ENCODE measurements at regions not wholly inside any gene's neighbourhood (a gene's known extent, or its start where the extent isn't known, plus 50 kb on each side); places are given as distances from the start of the nearest gene placed in this dataset.

GRCh38 chr1:109850194-109850593 is 60.5 kb upstream of the CSF1 start:
- H3K9me3 ChIP-seq (ENCODE audit: low read depth): no peaks in the 10 kb centered on the region
- H3K36me3 ChIP-seq (ENCODE audit: low read depth): no peaks in the 10 kb centered on the region
- no peaks in the 10 kb centered on the region for H3K9me2 ChIP-seq (ENCODE audit: insufficient read depth)
- no peaks in the 10 kb centered on the region for H3K27me3 ChIP-seq (replicated peaks; ENCODE audit: insufficient read depth)
- no peak overlapping the region for H3K9ac ChIP-seq
- no peak overlapping the region for H3K4me2 ChIP-seq (ENCODE audit: unreplicated experiment)
- in situ Hi-C loops (cut with MboI): no loop called here
- H3K27ac ChIP-seq: no peak overlapping the region
- no peaks in the 10 kb centered on the region; the same call in 1 of the 2 replicates for H3F3A ChIP-seq (ENCODE audit: insufficient read depth)
- no peak for TF ChIP-seq EZH2 (IDR thresholded peaks at IDR 0.05; ENCODE audit: insufficient read depth, poor library complexity, severe bottlenecking)
- no peak for TF ChIP-seq EZH2phosphoT487 (IDR thresholded peaks at IDR 0.05; ENCODE audit: insufficient read depth, low read depth)
- no peak overlapping the region for H3K4me3 ChIP-seq
- 82 to 84% methylated on average over 4 of the region's 4 CpGs for WGBS, 2 experiments (ENCODE audit: low coverage in 1 of 2, low lambda C conversion rate in 2 of 2, missing lambda C conversion rate in 2 of 2)
- H3K4me1 ChIP-seq (ENCODE audit: insufficient read depth): peaks cover 7% of the 10 kb centered on the region; the same call in 1 of the 2 replicates
- no peak for DNase-seq
- no peaks in the 10 kb centered on the region for H3K79me2 ChIP-seq (ENCODE audit: insufficient read depth)
- H2AFZ ChIP-seq: no peak overlapping the region; the same call in 1 of the 2 replicates
- no peaks in the 10 kb centered on the region for H4K20me1 ChIP-seq (ENCODE audit: insufficient read depth)

GRCh38 chr1:109849655-109850054 is 61.0 kb upstream of the CSF1 start:
- 81 to 83% methylated on average over 6 of the region's 6 CpGs for WGBS, 2 experiments (ENCODE audit: low coverage in 1 of 2, low lambda C conversion rate in 2 of 2, missing lambda C conversion rate in 2 of 2)
- H3K4me2 ChIP-seq (ENCODE audit: unreplicated experiment): no peak overlapping the region
- no peak overlapping the region for H3K27ac ChIP-seq
- TF ChIP-seq EZH2phosphoT487 (IDR thresholded peaks at IDR 0.05; ENCODE audit: insufficient read depth, low read depth): no peak
- no peak for TF ChIP-seq EZH2 (IDR thresholded peaks at IDR 0.05; ENCODE audit: insufficient read depth, poor library complexity, severe bottlenecking)
- H3K9ac ChIP-seq: no peak overlapping the region
- no peaks in the 10 kb centered on the region for H3K27me3 ChIP-seq (replicated peaks; ENCODE audit: insufficient read depth)
- H3K36me3 ChIP-seq (ENCODE audit: low read depth): no peaks in the 10 kb centered on the region
- H4K20me1 ChIP-seq (ENCODE audit: insufficient read depth): no peaks in the 10 kb centered on the region
- H2AFZ ChIP-seq: no peak overlapping the region
- no peaks in the 10 kb centered on the region for H3K9me2 ChIP-seq (ENCODE audit: insufficient read depth)
- no peak overlapping the region for H3K4me3 ChIP-seq
- H3F3A ChIP-seq (ENCODE audit: insufficient read depth): no peaks in the 10 kb centered on the region; the same call in 1 of the 2 replicates
- no peaks in the 10 kb centered on the region for H3K9me3 ChIP-seq (ENCODE audit: low read depth)
- H3K4me1 ChIP-seq (ENCODE audit: insufficient read depth): peaks cover 7% of the 10 kb centered on the region; the same call in 1 of the 2 replicates
- DNase-seq: no peak
- in situ Hi-C loops (cut with MboI): no loop called here
- no peaks in the 10 kb centered on the region for H3K79me2 ChIP-seq (ENCODE audit: insufficient read depth)

- Histone ChIP-seq H3K27ac (no peak overlapping the region), H3K4me1 (ENCODE audit: insufficient read depth) (peaks cover 6% of the 10 kb centered on the region; the same call in 1 of the 2 replicates), H2AFZ (no peak overlapping the region), H3K9me2 (ENCODE audit: insufficient read depth) (no peaks in the 10 kb centered on the region), H3F3A (ENCODE audit: insufficient read depth) (no peaks in the 10 kb centered on the region; the same call in 1 of the 2 replicates), H3K36me3 (ENCODE audit: low read depth) (no peaks in the 10 kb centered on the region), H3K4me2 (ENCODE audit: unreplicated experiment) (no peak overlapping the region), H3K27me3 (replicated peaks; ENCODE audit: insufficient read depth) (no peaks in the 10 kb centered on the region), H3K79me2 (ENCODE audit: insufficient read depth) (no peaks in the 10 kb centered on the region), H3K4me3 (no peak overlapping the region), H3K9me3 (ENCODE audit: low read depth) (no peaks in the 10 kb centered on the region), H3K9ac (no peak overlapping the region), H4K20me1 (ENCODE audit: insufficient read depth) (no peaks in the 10 kb centered on the region)
- in situ Hi-C loops (cut with MboI): no loop called here
- TF ChIP-seq EZH2phosphoT487 (IDR thresholded peaks at IDR 0.05; ENCODE audit: insufficient read depth, low read depth): no peak
- no peak for TF ChIP-seq EZH2 (IDR thresholded peaks at IDR 0.05; ENCODE audit: insufficient read depth, poor library complexity, severe bottlenecking)
- 83 to 87% methylated on average over 7 of the region's 7 CpGs for WGBS, 2 experiments (ENCODE audit: low coverage in 1 of 2, low lambda C conversion rate in 2 of 2, missing lambda C conversion rate in 2 of 2)
- DNase-seq: no peak
These were observed 63.4 kb upstream of the CSF1 start for GRCh38 chr1:109847251-109847650.

DNA sequence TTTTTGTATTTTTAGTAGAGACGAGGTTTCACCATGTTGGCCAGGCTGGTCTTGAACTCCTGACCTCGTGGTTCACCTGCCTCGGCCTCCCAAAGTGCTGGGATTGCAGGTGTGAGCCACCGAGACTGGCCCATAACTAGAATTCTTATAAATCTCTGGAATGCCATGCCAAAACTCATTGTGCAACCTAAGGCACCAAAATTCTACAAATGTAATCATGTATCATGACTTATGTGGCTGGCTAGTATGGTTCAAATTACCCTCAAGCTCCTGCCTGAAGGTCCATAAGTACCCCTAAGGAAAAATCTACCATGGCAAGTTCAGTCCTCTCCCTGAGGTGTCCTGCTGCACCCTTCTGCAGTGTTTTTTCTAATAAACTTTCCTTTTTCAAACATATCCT is 63.8 kb upstream of the CSF1 start:
- Histone ChIP-seq H3K9me3 (ENCODE audit: low read depth) (no peaks in the 10 kb centered on the region), H3K9ac (no peak overlapping the region), H3K27me3 (replicated peaks; ENCODE audit: insufficient read depth) (no peaks in the 10 kb centered on the region), H3K36me3 (ENCODE audit: low read depth) (no peaks in the 10 kb centered on the region), H3K4me1 (ENCODE audit: insufficient read depth) (peaks cover 2% of the 10 kb centered on the region; the same call in 1 of the 2 replicates), H4K20me1 (ENCODE audit: insufficient read depth) (no peaks in the 10 kb centered on the region), H3F3A (ENCODE audit: insufficient read depth) (no peaks in the 10 kb centered on the region; the same call in 1 of the 2 replicates), H3K27ac (no peak overlapping the region), H2AFZ (no peak overlapping the region), H3K4me2 (ENCODE audit: unreplicated experiment) (no peak overlapping the region), H3K9me2 (ENCODE audit: insufficient read depth) (no peaks in the 10 kb centered on the region), H3K4me3 (no peak overlapping the region), H3K79me2 (ENCODE audit: insufficient read depth) (no peaks in the 10 kb centered on the region)
- WGBS, 2 experiments (ENCODE audit: low coverage in 1 of 2, low lambda C conversion rate in 2 of 2, missing lambda C conversion rate in 2 of 2): 74 to 85% methylated on average over 4 of the region's 4 CpGs
- no peak for TF ChIP-seq EZH2 (IDR thresholded peaks at IDR 0.05; ENCODE audit: insufficient read depth, poor library complexity, severe bottlenecking)
- TF ChIP-seq EZH2phosphoT487 (IDR thresholded peaks at IDR 0.05; ENCODE audit: insufficient read depth, low read depth): no peak
- in situ Hi-C loops (cut with MboI): no loop called here
- no peak for DNase-seq

- H4K20me1 ChIP-seq (ENCODE audit: insufficient read depth): no peaks in the 10 kb centered on the region
- 93 to 97% methylated on average over 3 of the region's 3 CpGs for WGBS, 2 experiments (ENCODE audit: low coverage in 1 of 2, low lambda C conversion rate in 2 of 2, missing lambda C conversion rate in 2 of 2)
- TF ChIP-seq EZH2phosphoT487 (IDR thresholded peaks at IDR 0.05; ENCODE audit: insufficient read depth, low read depth): no peak
- no peak for TF ChIP-seq EZH2 (IDR thresholded peaks at IDR 0.05; ENCODE audit: insufficient read depth, poor library complexity, severe bottlenecking)
- in situ Hi-C loops (cut with MboI): no loop called here
- no peak overlapping the region for H2AFZ ChIP-seq
- no peaks in the 10 kb centered on the region for H3K27me3 ChIP-seq (replicated peaks; ENCODE audit: insufficient read depth)
- no peak for DNase-seq
- H3K36me3 ChIP-seq (ENCODE audit: low read depth): no peaks in the 10 kb centered on the region
- no peaks in the 10 kb centered on the region for H3K79me2 ChIP-seq (ENCODE audit: insufficient read depth)
- no peak overlapping the region for H3K27ac ChIP-seq
- H3K4me1 ChIP-seq (ENCODE audit: insufficient read depth): no peaks in the 10 kb centered on the region
- H3K9me2 ChIP-seq (ENCODE audit: insufficient read depth): no peaks in the 10 kb centered on the region
- H3K9ac ChIP-seq: no peak overlapping the region
- H3K4me3 ChIP-seq: no peak overlapping the region
- H3K9me3 ChIP-seq (ENCODE audit: low read depth): no peaks in the 10 kb centered on the region
- no peak overlapping the region for H3K4me2 ChIP-seq (ENCODE audit: unreplicated experiment)
- no peaks in the 10 kb centered on the region for H3F3A ChIP-seq (ENCODE audit: insufficient read depth)
These were observed 64.5 kb upstream of the CSF1 start for GRCh38 chr1:109846162-109846561.

Data from GM23248 (cell line).